ENCODE measurements at regions not wholly inside any gene's neighbourhood (a gene's known extent, or its start where the extent isn't known, plus 50 kb on each side); places are given as distances from the start of the nearest gene placed in this dataset.

- H3K4me3 ChIP-seq (ENCODE audit: low read depth, low read length), result no peak overlapping the region
- TF ChIP-seq CTCF (IDR thresholded peaks at IDR 0.05; ENCODE audit: insufficient read depth, low read length), result no peak
- DNase-seq (ENCODE audit: low read depth), result no peak
Measured at GRCh38 chr7:119350334-119350733, 922.6 kb upstream of the KCND2 start.

GRCh38 chr7:119351320-119351719 is 921.7 kb upstream of the KCND2 start:
- no peak for TF ChIP-seq CTCF (IDR thresholded peaks at IDR 0.05; ENCODE audit: insufficient read depth, low read length)
- no peak for DNase-seq (ENCODE audit: low read depth)
- H3K4me3 ChIP-seq (ENCODE audit: low read depth, low read length), result no peak overlapping the region

GRCh38 chr7:119374436-119374835 is 898.5 kb upstream of the KCND2 start:
- no peak overlapping the region for H3K4me3 ChIP-seq (ENCODE audit: low read depth, low read length)
- no peak for DNase-seq (ENCODE audit: low read depth)
- no peak for TF ChIP-seq CTCF (IDR thresholded peaks at IDR 0.05; ENCODE audit: insufficient read depth, low read length)

GRCh38 chr7:119377861-119378260 is 895.1 kb upstream of the KCND2 start:
- no peak for DNase-seq (ENCODE audit: low read depth)
- no peak overlapping the region for H3K4me3 ChIP-seq (ENCODE audit: low read depth, low read length)
- no peak for TF ChIP-seq CTCF (IDR thresholded peaks at IDR 0.05; ENCODE audit: insufficient read depth, low read length)

GRCh38 chr7:119382726-119383125 is 890.2 kb upstream of the KCND2 start:
- DNase-seq (ENCODE audit: low read depth), result no peak
- no peak overlapping the region for H3K4me3 ChIP-seq (ENCODE audit: low read depth, low read length)
- TF ChIP-seq CTCF (IDR thresholded peaks at IDR 0.05; ENCODE audit: insufficient read depth, low read length), result no peak

- no peak for DNase-seq (ENCODE audit: low read depth)
- TF ChIP-seq CTCF (IDR thresholded peaks at IDR 0.05; ENCODE audit: insufficient read depth, low read length), result no peak
- no peak overlapping the region for H3K4me3 ChIP-seq (ENCODE audit: low read depth, low read length)
Measured at GRCh38 chr7:119395024-119395423, 878.0 kb upstream of the KCND2 start.

- TF ChIP-seq CTCF (IDR thresholded peaks at IDR 0.05; ENCODE audit: insufficient read depth, low read length), result no peak
- no peak for DNase-seq (ENCODE audit: low read depth)
- no peak overlapping the region for H3K4me3 ChIP-seq (ENCODE audit: low read depth, low read length)
Measured at GRCh38 chr7:119397156-119397555, 875.8 kb upstream of the KCND2 start.

All from fibroblast of the aortic adventitia (primary cell).